ENCODE measurements at regions not wholly inside any gene's neighbourhood (a gene's known extent, or its start where the extent isn't known, plus 50 kb on each side); places are given as distances from the start of the nearest gene placed in this dataset.

DNA sequence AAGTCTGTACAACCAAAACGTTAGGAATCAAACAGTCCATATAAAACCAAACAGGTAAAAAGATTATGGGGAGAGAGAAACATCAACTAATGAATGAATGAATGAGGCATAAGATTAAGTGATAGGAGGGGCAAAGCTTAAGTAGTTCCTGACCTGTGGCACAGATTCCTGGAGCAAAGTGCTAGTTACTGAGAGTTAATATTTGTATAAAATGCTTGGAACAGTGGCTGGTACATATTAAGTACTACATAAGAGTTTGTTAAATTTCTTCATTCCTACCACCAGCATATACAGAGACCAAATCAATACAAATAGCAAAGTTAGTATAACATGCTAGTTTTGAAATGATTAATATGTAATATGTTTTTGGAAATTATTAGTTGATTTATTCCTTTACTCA, 363.7 kb downstream of the ADAM29 start:
- Histone ChIP-seq H3K9me3 (ENCODE audit: insufficient read depth, low read depth, low read length) (no peaks in the 10 kb centered on the region), H3K4me1 (ENCODE audit: insufficient read depth, low read length, poor library complexity, severe bottlenecking) (no peaks in the 10 kb centered on the region), H3K79me2 (ENCODE audit: insufficient read depth, low read length) (no peaks in the 10 kb centered on the region), H4K20me1 (ENCODE audit: insufficient read depth, low read length, poor library complexity, severe bottlenecking) (no peaks in the 10 kb centered on the region), H3K27me3 (ENCODE audit: insufficient read depth, low read length, poor library complexity, severe bottlenecking) (no peaks in the 10 kb centered on the region), H3K9ac (ENCODE audit: low read depth, low read length, poor library complexity, severe bottlenecking) (no peak overlapping the region), H3K4me3 (ENCODE audit: low read length, poor library complexity, severe bottlenecking) (no peak overlapping the region), H3K36me3 (ENCODE audit: insufficient read depth, low read length) (no peaks in the 10 kb centered on the region), H3K4me2 (ENCODE audit: low read depth, low read length, poor library complexity, severe bottlenecking) (no peak overlapping the region), H3K9me2 (replicated peaks; ENCODE audit: low read depth, low read length) (no peaks in the 10 kb centered on the region), H3F3A (ENCODE audit: low read depth) (no peaks in the 10 kb centered on the region), H2AFZ (ENCODE audit: low read length) (no peak overlapping the region)
- TF ChIP-seq, protein P1, sequence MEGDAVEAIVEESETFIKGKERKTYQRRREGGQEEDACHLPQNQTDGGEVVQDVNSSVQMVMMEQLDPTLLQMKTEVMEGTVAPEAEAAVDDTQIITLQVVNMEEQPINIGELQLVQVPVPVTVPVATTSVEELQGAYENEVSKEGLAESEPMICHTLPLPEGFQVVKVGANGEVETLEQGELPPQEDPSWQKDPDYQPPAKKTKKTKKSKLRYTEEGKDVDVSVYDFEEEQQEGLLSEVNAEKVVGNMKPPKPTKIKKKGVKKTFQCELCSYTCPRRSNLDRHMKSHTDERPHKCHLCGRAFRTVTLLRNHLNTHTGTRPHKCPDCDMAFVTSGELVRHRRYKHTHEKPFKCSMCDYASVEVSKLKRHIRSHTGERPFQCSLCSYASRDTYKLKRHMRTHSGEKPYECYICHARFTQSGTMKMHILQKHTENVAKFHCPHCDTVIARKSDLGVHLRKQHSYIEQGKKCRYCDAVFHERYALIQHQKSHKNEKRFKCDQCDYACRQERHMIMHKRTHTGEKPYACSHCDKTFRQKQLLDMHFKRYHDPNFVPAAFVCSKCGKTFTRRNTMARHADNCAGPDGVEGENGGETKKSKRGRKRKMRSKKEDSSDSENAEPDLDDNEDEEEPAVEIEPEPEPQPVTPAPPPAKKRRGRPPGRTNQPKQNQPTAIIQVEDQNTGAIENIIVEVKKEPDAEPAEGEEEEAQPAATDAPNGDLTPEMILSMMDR (conservative IDR thresholded peaks at IDR 0.05; ENCODE audit: low read length): no peak
- TF ChIP-seq EZH2phosphoT487 (IDR thresholded peaks at IDR 0.05; ENCODE audit: borderline replicate concordance): no peak

DNA sequence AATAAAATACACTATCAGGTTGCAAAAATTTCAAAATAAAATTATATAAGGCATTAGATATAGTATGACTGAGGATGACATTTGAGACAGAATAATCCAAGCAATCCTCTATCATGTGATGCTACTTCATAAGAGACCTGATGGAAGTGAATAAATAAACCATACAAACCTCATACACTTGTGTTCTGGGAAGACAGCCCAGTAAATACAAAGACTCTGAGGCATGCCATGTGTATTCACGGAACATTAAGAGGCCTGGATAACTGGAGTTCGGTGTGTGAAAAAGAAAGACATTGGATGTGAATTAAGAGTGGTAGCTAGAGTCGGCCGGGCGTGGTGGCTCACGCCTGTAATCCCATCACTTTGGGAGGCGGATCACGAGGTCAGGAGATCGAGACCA, 364.2 kb downstream of the ADAM29 start:
- no peaks in the 10 kb centered on the region for H4K20me1 ChIP-seq (ENCODE audit: insufficient read depth, low read length, poor library complexity, severe bottlenecking)
- H3K4me3 ChIP-seq (ENCODE audit: low read length, poor library complexity, severe bottlenecking): no peak overlapping the region
- H3K4me2 ChIP-seq (ENCODE audit: low read depth, low read length, poor library complexity, severe bottlenecking): no peak overlapping the region
- no peaks in the 10 kb centered on the region for H3K4me1 ChIP-seq (ENCODE audit: insufficient read depth, low read length, poor library complexity, severe bottlenecking)
- H2AFZ ChIP-seq (ENCODE audit: low read length): no peak overlapping the region
- no peak overlapping the region for H3K9ac ChIP-seq (ENCODE audit: low read depth, low read length, poor library complexity, severe bottlenecking)
- H3K9me3 ChIP-seq (ENCODE audit: insufficient read depth, low read depth, low read length): no peaks in the 10 kb centered on the region
- no peaks in the 10 kb centered on the region for H3K79me2 ChIP-seq (ENCODE audit: insufficient read depth, low read length)
- no peaks in the 10 kb centered on the region for H3F3A ChIP-seq (ENCODE audit: low read depth)
- no peak for TF ChIP-seq EZH2phosphoT487 (IDR thresholded peaks at IDR 0.05; ENCODE audit: borderline replicate concordance)
- TF ChIP-seq, protein P1 (conservative IDR thresholded peaks at IDR 0.05; ENCODE audit: low read length): no peak
- no peaks in the 10 kb centered on the region for H3K27me3 ChIP-seq (ENCODE audit: insufficient read depth, low read length, poor library complexity, severe bottlenecking)
- no peaks in the 10 kb centered on the region for H3K36me3 ChIP-seq (ENCODE audit: insufficient read depth, low read length)
- H3K9me2 ChIP-seq (replicated peaks; ENCODE audit: low read depth, low read length): no peaks in the 10 kb centered on the region

DNA sequence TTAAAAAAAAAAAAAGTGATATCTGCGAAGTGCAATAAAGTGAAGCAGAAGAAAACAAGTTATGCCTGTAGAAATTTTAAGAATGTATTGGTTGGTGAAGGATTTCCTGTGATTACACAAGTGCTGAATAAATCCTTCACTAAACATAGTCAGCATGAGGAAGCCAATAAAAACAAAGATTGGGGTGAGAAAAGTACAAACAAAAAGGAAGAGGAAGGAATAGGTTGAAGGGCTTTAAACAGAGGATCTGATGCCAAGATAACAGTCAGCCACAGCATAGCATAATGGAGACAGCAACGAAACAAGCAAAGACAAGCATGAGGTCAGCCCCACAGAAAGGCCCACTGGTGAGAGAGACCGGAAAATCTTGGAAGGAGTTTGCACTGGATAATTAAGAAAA, 372.2 kb downstream of the ADAM29 start:
- Histone ChIP-seq H3K4me2 (ENCODE audit: low read depth, low read length, poor library complexity, severe bottlenecking) (no peak overlapping the region), H3K9me2 (replicated peaks; ENCODE audit: low read depth, low read length) (no peaks in the 10 kb centered on the region), H3K27me3 (ENCODE audit: insufficient read depth, low read length, poor library complexity, severe bottlenecking) (no peaks in the 10 kb centered on the region), H3K9ac (ENCODE audit: low read depth, low read length, poor library complexity, severe bottlenecking) (no peak overlapping the region), H3F3A (ENCODE audit: low read depth) (no peaks in the 10 kb centered on the region), H3K4me1 (ENCODE audit: insufficient read depth, low read length, poor library complexity, severe bottlenecking) (no peaks in the 10 kb centered on the region), H3K79me2 (ENCODE audit: insufficient read depth, low read length) (no peaks in the 10 kb centered on the region), H3K9me3 (ENCODE audit: insufficient read depth, low read depth, low read length) (no peaks in the 10 kb centered on the region), H3K4me3 (ENCODE audit: low read length, poor library complexity, severe bottlenecking) (no peak overlapping the region), H4K20me1 (ENCODE audit: insufficient read depth, low read length, poor library complexity, severe bottlenecking) (no peaks in the 10 kb centered on the region), H2AFZ (ENCODE audit: low read length) (no peak overlapping the region), H3K36me3 (ENCODE audit: insufficient read depth, low read length) (no peaks in the 10 kb centered on the region)
- TF ChIP-seq, protein P1 (conservative IDR thresholded peaks at IDR 0.05; ENCODE audit: low read length): no peak
- no peak for TF ChIP-seq EZH2phosphoT487 (IDR thresholded peaks at IDR 0.05; ENCODE audit: borderline replicate concordance)
